NCI-H748 treated with DMSO at 0.1 percent for 48 hours (cell line): ENCODE measurements at regions not wholly inside any gene's neighbourhood (a gene's known extent, or its start where the extent isn't known, plus 50 kb on each side); places are given as distances from the start of the nearest gene placed in this dataset.

Experiments used
- DNase-seq: peaks from one replicate; lab custom pipeline; 2025; lab: John Stamatoyannopoulos, UW

GRCh38 chr21:16538936-16539440 lies 809.2 kb downstream of the USP25 start:
- DNase-seq = no peak

DNA sequence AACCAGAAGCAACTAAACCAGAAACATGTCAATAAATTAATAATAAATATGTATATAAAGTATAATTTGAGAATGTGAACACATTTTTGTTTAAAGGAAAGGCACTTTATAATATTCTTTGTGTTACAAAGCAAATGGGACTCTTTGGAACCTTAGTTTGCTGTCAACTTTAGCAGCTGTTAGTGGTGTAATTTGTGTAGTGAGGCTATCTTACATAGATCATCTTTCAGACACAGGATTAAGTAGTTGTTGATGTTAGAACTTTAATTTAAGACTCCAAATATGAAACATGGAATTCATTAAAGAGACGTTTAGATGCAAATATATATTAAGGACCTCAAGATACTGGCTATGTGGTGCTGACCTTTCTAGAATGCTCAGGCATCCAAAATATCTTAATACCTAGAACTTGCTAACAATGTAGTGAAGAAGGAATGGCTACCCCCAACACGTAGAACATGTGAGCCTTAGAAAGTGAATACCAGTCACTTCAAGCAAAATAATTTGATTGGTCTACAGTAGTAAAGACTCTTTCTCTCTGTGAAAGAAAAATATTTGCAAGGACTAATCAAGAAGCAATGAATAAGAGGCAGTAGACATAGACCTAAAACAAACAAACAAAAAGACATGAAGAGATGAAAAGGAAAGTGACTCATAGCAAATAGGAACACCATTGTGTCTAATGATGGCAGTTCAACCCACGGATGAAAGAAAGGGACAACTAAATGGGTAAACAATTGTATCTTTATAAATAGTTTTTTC lies 811.4 kb downstream of the USP25 start:
- no peak for DNase-seq

DNA sequence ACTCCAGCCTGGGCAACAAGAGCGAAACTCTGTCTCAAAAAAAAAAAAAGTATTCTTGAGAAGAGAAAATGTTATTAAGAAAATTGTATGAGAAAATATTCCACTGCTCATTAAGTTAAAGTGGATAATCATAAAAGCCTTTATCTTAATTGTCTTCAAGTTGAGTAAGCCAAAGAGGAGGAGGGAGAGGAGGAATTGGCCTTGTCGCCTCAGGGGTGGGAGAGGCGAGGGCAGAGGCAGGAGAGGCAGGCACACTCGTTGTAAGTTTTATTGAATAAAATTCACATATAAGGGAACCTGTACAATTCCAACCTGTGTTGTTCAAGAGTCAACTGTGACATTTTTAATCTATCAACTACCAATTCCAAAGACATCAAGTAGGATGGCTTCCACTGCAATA lies 820.3 kb downstream of the USP25 start:
- DNase-seq = no peak

GRCh38 chr21:16550917-16551741 lies 821.3 kb downstream of the USP25 start:
- DNase-seq = no peak

DNA sequence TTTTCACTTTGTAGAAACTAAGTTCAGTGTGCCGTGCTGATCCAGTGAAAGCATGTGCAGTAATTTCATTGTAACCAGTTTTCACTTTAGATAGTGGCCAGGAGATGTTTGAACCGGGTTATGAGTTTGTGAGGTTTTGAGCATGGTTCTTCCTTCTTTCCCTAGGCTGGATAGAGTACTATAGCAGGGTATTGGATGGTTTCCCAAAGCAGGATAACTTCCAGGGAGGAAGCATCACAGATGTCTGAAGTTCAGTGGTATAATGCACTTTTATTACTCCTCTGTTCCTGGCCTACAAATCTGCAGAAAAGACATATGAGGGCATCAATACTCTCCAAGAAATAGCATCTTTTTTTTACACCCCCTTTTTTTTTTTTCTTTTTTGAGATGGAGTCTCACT lies 823.1 kb downstream of the USP25 start:
- DNase-seq = no peak

DNA sequence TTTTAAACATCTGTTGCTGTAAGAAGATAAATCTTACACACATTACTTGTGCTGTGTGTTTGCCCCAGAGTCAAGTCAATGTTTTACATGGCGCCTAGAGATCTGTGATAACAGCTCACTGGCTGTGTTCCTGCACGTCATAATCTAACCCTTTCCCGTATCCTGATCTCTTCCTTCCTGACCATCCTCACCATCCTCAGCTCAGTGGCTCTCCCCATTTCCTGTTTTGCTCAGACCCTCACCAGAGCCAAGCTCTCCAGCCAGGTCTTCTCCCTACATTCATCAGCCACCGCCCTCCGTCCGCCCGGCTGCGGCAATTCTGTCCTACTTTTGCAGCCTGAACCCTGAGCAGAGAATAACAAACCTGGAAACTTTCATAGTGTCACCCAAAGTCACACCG lies 824.7 kb downstream of the USP25 start:
- no peak for DNase-seq

DNA sequence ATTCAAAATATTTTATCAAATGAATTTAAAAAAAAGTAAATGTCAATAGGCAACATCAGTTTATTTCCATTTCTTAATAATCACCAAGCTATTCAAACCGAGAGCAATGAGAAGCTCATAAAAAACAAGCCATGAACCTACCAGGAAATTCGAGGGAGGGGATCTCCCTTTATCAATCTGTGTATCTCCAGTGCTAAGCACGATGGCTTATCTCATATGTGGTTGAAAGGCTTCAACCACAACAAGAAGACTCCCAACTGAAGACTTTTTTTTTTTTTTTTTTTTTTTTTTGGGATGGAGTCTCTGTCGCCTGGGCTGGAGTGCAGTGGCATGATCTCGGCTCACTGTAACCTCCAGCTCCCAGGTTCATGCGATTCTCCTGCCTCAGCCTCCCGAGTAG lies 833.3 kb downstream of the USP25 start:
- DNase-seq = no peak

DNA sequence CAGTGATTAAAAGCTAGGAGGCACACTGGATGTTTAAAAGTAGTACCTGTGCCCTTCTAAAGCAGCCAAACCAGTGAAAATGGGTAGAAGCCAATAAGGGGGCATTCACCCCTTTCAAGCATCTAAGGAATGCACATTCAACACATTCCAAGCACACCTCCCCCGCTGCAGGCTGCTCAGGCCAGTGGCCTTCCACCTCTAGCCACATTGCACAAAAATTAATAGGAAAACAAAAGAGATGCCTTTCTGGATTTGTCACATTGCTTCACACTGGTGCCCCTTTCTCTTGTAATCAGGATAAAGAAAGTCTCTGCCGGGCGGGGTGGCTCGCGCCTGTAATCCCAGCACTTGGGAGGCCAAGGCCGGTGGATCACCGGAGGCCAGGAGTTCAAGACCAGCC lies 834.0 kb downstream of the USP25 start:
- DNase-seq = no peak

GRCh38 chr21:16568244-16568643 lies 838.5 kb downstream of the USP25 start:
- no peak for DNase-seq

GRCh38 chr21:16568661-16569060 lies 838.9 kb downstream of the USP25 start:
- DNase-seq = no peak

DNA sequence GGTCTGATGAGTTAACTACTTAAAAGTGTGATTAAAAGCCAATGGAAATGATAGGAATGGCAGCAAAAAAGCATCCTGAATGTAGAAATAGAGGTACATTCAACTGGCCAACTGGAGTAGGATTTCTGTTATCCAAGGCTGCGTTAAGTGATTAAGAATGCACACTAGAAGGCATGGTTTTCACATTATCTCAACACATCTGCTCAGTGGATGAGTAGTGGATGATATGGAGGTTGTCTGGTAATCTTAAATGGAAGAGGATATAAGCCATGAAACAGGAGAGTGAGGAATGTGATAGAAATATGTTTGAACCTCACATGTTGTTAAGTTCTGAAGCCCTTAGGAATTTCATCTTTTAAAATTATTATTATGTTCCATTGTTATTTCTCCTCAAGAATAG lies 839.9 kb downstream of the USP25 start:
- no peak for DNase-seq

- no peak for DNase-seq
These were observed 840.4 kb downstream of the USP25 start for GRCh38 chr21:16570171-16570570.

- DNase-seq = no peak
These were observed 841.1 kb downstream of the USP25 start for GRCh38 chr21:16570856-16571255.

- DNase-seq = no peak
These were observed 841.8 kb downstream of the USP25 start for GRCh38 chr21:16571594-16571993.

GRCh38 chr21:16572032-16572431 lies 842.2 kb downstream of the USP25 start:
- DNase-seq = no peak

DNA sequence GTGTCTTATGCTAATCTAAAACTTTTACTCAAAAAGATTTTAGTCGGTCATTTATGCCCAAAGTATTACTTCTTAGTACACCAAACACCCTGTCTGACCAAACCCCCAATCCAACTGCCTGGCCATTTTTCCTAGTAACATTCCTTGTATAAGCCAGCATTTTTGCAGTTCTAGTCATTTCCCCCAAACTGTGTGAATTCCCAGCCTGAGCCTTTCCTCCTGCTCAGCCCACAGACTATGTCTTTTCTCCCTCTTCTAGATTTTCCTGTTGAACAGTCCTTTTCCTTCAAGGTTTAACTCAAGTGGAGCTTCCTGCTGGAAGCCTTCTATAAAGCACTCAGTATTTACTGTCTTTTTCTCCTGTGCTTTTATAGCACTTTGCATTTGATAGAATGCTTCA lies 843.8 kb downstream of the USP25 start:
- DNase-seq = no peak

DNA sequence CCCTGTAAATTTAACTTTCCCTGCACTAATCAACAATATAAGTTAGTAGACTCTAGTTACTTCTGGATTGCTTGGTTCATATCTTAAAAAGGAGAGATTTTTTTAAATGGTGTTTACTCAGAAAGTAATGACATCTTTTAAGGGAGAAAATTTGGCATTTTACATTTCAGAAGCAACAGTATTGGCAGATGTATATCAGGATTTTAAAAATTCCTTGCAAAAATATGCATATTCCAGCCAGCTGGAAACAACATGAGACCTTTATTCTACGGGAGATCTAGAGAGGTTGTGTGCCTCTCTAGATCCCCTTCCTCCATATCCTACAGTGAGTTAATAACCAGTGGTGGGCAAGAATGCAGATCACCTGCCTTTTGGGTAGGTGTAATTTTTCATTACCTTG lies 848.2 kb downstream of the USP25 start:
- DNase-seq = no peak

DNA sequence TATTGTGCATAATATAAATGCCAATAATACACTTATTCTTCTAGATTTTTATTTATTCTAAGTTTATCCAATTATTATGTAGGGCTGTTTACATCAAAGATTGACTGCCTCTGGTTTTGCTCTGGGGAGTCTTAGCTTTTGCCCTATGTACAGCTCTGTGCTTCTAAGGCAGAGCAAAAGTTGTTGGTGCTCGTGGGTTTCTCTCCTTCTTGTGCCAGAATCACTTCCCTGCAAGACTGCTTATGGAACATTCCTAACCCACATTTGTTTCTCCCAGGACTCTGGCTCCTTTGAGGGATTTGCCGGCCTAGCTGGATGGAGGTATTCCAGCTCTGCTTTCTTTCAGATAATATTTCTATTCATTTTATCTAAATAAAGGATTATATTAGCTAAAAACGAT lies 849.1 kb downstream of the USP25 start:
- no peak for DNase-seq

- no peak for DNase-seq
These were observed 849.8 kb downstream of the USP25 start for GRCh38 chr21:16579538-16579937.

DNA sequence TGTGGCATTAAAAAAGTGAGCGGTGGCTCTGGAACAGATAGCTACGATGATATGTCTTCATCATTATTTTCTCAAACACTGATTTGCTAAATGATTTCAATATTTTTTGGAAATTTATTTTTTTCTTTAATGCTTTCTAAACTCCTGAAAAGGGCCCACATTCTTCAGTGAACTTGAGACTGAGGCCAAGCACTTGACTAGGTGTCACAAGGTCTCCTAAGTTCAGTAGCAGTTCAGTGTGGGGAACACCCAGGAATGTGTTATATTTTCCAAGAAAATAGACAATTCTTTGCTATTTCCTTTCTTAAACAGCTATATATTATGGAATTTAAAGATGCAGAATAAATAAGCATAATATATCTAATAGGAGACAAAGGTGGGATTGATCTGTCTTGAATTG lies 850.9 kb downstream of the USP25 start:
- DNase-seq = no peak

DNA sequence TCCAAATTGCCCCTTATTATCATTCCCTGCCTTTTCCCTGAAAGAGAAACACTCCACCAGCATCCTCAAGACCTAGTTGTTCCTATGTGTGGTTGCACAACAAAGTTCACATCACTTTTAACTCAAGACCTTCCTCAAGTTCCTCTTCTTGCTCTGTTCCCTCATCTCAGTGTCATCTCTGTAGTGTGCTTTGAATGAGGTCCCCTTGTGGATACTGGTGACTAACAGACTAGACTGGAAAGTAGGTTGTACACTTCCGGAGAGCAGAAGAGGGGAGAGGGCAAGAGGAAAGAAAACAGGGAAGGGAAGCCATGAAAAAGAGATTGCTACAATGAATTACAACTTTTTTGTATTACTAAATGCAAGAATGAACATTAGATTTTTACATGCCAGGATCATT lies 853.8 kb downstream of the USP25 start:
- no peak for DNase-seq

DNA sequence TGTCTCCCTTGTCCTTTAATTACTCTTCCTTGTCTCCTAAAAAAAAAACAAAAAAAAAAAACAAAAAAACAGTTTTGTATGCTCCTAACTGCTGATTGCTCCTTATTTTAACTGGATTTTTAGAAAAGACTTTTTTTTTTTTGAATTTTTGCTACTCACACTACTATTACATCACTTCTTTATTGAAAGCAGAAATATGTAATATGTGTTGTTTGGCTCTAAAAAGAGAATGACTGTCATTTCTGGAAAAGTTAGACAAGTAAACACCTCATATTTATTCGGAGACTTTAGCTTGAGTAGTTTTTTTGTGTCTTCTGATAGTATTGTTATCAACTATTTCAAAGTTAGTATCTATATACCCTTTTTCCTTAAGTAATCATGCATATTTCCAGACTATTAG lies 855.0 kb downstream of the USP25 start:
- no peak for DNase-seq

DNA sequence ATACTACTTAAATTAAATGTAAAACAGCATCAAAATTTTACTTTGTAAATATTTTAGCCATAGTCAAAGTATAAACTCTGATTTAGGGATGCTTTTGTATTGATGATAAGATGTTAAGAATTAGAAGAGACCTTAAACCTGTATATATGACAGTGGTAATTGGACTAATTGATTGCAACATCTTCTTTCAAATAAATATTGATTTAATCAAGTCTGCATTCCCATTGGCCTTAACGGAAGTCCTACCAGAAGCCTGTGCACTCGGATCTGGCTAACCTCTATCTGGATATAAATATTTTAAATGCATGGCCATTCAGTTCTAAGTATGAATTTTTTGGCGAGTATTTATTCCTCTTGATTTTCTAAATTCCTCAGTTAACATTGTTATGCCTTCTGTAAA lies 856.1 kb downstream of the USP25 start:
- no peak for DNase-seq
